Epidermal melanocyte (primary cell): ENCODE measurements at regions not wholly inside any gene's neighbourhood (a gene's known extent, or its start where the extent isn't known, plus 50 kb on each side); places are given as distances from the start of the nearest gene placed in this dataset.

Experiments
- DNase-seq: peaks from one replicate; pipeline ENCODE4 v3.0.0; 2011; ENCODE audit warnings: low spot score; ENCODE audit not compliant: insufficient read length

- DNase-seq: no peak
Measured at GRCh38 chr10:78470267-78471103, 436.8 kb downstream of the RPS24 start.

- DNase-seq: no peak
Measured at GRCh38 chr10:78471326-78471722, 437.7 kb downstream of the RPS24 start.

DNA sequence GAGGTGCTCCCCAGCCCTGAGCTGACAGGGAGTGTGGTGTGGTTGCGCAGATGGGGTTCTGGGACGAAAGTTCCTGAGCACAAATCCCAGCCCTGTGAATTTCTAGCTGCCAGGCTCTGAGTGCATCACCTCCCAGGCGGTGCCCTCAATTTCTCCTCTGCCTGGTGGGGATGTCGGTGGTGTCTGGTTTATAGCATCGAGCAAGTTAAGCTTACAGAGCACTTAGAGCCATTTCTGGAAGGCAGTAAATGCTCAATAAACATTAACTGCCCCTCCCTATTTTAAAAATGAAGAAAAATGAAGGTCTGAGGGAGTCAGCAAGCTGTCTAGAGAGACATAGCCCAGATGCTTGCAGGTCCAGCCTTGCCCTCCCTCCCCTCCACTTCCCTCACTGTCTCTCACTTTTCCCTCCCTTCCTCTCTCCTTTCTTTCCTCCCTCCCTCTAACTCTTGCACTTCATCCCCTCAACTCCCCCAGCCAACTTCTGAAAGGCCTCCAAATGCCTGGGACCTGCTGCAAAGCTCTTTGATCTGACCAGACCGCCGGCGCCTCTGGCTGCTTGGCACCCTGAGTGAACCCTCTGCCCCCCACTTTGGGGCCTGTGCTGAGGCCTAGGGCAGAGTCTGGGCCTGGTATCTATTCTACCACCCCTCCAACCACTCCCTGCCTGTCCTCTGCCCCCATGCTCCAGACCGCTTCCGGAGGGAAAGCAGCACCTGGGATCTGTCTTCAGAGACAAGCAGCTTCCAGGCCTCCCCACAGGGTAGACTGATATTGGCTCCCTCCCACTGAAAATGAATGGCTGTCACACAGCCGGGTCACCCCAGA lies 438.3 kb downstream of the RPS24 start:
- no peak for DNase-seq

GRCh38 chr10:78472551-78472890 lies 438.9 kb downstream of the RPS24 start:
- DNase-seq: no peak

DNA sequence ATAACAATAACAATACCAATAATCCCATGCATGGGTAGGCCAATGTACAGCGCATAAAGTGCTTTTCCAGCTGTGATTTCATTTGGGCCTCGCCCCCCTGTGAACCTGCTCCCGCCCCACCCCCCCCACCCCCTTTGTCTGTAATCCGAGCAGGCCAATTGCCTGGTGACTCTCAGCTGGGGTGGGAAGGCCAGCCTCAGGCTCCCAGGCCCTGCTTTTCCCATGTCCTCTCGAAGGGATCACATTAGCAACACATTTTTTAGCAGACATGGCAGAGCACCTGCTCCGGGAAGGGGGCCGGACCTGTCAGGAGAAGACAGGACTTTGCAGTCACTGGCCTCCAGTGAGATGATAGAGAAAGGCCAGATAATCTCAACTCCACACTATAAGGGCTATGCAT lies 439.3 kb downstream of the RPS24 start:
- DNase-seq: no peak

DNA sequence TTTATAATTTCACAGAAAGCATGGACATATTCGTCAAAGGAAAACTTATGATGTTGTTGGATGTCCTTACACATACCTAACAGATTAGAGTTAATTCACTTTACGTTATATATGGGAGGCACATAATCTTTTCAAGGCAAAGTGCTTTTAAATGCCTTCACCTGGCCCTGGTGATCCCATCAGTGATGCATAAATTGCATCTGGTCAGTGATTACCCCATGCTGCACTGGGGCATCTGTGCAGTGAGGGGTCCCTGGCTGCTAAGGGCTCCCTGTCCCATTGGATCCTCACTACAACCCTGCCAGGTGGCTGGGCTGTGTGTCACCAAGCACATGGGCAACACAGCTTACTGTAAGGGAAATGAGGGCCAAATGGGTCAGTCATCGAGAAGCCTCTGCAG lies 441.1 kb downstream of the RPS24 start:
- DNase-seq: no peak

DNA sequence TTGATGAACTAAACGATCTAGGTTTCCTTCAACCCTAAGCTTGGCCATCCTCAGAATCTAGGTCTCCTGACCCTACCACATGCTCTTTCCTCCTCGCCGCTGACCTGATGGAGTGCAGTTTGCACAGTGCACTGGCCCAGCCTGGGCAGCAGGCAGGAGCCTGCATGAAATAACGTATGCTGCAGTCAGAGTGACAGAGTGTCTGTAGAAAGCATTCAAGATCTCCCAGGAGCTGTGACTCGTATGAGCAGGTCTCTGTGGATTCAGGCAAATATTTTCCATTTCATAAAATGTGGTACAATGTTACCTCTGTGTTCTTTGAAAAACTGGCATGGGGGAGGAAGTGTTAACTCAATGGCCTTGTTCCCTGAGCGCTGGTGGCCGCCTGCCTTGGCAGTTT lies 441.8 kb downstream of the RPS24 start:
- no peak for DNase-seq

GRCh38 chr10:78476156-78476555 lies 442.5 kb downstream of the RPS24 start:
- no peak for DNase-seq

DNA sequence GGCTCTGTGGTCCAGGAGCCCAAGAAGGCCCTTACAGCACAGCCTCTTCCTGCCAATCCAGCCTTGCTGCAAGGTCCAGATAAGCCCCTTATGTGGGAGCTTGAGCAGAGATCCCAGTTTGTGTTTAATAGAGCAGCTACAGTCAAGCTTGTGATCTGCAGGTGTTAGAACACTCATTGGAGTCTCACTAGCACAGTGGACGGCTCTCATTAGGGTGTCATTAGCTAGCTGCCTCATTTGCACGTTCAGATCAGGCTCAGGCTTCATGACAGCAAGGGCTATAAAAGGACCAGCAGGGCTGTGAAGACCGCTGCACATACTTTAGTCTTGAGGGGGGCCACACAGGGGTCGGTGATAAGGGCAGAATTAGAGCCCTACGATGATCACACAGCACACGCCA lies 443.2 kb downstream of the RPS24 start:
- DNase-seq: no peak

GRCh38 chr10:78478919-78479318 lies 445.3 kb downstream of the RPS24 start:
- DNase-seq: no peak

DNA sequence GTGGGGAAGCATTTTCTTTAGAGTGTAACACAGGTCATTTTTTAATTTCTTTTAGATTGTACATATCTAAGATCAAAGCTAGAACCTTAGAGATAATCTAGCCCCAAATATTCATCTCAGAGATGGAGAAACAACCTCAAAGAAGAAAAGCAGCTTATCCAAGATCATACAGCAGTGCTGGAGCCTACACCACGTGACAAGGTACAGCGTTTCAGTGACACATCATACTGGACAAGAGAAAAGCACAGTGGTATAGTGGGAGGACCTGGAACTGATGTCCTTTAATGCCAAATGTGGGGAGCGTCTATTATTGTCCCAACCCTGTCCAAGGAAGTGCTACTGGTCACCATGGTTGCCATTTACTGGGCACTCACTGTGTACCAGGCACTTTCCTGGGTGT lies 445.8 kb downstream of the RPS24 start:
- DNase-seq: no peak

- DNase-seq: no peak
Measured at GRCh38 chr10:78481842-78482241, 448.2 kb downstream of the RPS24 start.

DNA sequence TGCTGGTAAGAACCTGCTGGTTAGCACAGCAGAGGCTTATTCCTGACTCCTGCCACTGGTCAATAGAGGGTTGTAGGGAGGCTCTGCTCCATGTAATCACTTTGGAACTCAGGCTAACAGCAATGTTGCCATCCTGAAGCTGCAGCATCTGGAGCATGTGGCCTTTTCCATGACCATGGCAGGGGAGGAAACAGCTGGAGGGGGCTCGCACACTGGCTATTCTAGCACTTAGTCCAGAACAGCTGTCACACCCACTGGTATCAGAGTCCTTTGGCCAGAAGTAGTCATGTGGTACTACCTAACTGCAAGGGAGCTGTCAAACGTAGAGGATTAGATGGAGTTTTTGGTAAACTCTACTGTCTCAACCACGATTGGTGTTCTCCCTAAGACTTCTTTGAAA lies 450.0 kb downstream of the RPS24 start:
- DNase-seq: no peak

- no peak for DNase-seq
Measured at GRCh38 chr10:78489034-78489433, 455.4 kb downstream of the RPS24 start.

DNA sequence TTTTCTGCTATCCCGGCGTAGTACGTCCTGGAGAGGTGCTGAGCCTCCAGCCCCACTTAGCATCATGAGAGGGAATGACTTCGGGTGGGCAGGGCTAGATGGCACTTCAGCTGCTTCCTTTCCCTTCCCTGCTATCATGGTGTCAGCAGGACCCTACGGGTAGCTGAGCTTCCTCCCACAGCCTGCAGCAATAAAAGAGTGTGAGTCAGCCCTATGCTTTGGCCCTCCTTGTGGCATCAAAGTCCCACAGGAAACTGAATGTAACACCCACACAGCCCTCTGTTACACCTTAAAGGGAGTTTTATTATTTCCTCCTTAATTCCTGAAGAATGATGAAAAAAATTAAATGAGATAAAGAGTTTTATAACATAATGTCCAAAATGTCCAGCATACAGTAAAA lies 458.1 kb downstream of the RPS24 start:
- DNase-seq: no peak

DNA sequence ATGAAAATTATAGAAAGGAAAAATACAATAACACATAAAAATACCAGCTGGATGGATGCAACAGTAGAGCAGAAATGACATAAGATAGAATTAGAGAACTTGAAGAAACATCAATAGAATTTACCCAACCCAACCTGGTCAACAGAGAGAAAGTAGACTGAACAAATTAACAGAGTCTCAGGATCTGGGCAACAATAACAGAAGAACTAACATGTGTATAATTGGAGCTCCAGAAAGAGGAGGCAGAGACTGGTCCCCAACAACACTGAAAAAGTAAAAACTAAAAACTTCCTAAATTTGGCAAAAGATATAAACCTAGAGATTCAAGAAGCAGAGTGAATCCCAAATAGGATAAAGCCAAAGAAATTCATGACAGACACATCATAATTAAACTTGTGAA lies 458.8 kb downstream of the RPS24 start:
- no peak for DNase-seq

- no peak for DNase-seq
Measured at GRCh38 chr10:78494179-78494578, 460.5 kb downstream of the RPS24 start.

GRCh38 chr10:78502210-78502936 lies 468.7 kb downstream of the RPS24 start:
- DNase-seq: no peak

- no peak for DNase-seq
Measured at GRCh38 chr10:78504181-78504580, 470.5 kb downstream of the RPS24 start.

DNA sequence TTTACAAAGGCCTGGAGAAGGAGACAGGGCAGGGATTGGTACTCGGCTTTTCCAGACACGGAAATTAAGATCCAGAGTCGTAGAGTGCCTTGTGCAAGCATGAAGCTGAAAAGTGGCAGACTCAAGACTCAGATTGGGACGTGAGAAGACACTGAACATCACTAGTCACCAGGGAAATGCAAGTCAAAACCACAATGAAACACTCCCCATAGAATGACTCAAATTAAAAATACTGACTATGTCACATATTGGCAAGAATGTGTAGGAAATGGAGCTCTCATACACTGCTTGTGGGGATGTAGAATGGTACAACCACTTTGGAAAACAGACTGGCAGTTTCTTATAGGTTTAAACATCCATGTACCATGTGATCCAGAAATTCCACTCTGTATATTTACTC lies 472.0 kb downstream of the RPS24 start:
- DNase-seq: no peak

GRCh38 chr10:78506614-78507013 lies 473.0 kb downstream of the RPS24 start:
- DNase-seq: no peak

- DNase-seq: no peak
Measured at GRCh38 chr10:78507510-78508160, 474.0 kb downstream of the RPS24 start.
